HepG2 (cell line): ENCODE measurements at regions not wholly inside any gene's neighbourhood (a gene's known extent, or its start where the extent isn't known, plus 50 kb on each side); places are given as distances from the start of the nearest gene placed in this dataset.

ENCODE experiments used
- ATAC-seq: fragments of 200-7000 bp; cut with Tn5 transposase; 3 replicates; pipeline ENCODE4 v1.9.1; 2020; ENCODE audit warnings: mild to moderate bottlenecking, moderate library complexity
- BruUV-seq: library from RNA; stranded (reverse); fragments of 400-500 nt; replicated peaks from 2 replicates; lab custom pipeline; 2021; lab: Mats Ljungman, UMichigan
- CTCF ChIA-PET: fragments of 300-600 bp; formaldehyde crosslinking; extraction: SDS; loops from one replicate; lab custom pipeline; 2021; ENCODE audit warnings: low total read pairs, inconsistent platforms, low intra/inter-chr PET ratio; lab: Yijun Ruan, JAX
- POLR2A ChIA-PET: fragments of 350-600 bp; sonication (Branson Sonifier 250); formaldehyde crosslinking; loops from one replicate; lab custom pipeline; 2020; ENCODE audit warnings: antibody characterized with exemption, inconsistent platforms; lab: Yijun Ruan, JAX
- DNase-seq: peaks from one replicate; pipeline ENCODE4 v3.0.0-alpha.2; 2015; ENCODE audit warnings: low spot score
- FAIRE-seq: peaks from 3 replicates; lab custom pipeline; 2011; peaks lifted over from hg19 to GRCh38; lab: Jason Lieb, UNC
- H2AFZ ChIP-seq: one replicate; pipeline ENCODE4 v1.6.1; 2011; ENCODE audit warnings: low read length, inconsistent platforms
- H3K27ac ChIP-seq: fragments of 300-600 bp; 3 replicates; pipeline ENCODE4 v1.8.0; 2011; ENCODE audit warnings: mixed run types, mild to moderate bottlenecking, mixed read lengths, low read length, inconsistent platforms; ENCODE audit not compliant: insufficient read depth; ENCODE audit errors: extremely low read length
- H3K27me3 ChIP-seq, 2 experiments: fragments of 200-600 bp in 1 of 2; 2 replicates in 1 of 2; 3 replicates in 1 of 2; pipeline versions ENCODE4 v1.6.0 to v1.8.0; 2011; ENCODE audit warnings: low read length in 2 of 2, mild to moderate bottlenecking in 2 of 2, moderate library complexity in 2 of 2, inconsistent platforms in 1 of 2; ENCODE audit not compliant: insufficient read depth in 2 of 2, control insufficient read depth in 1 of 2
- H3K36me3 ChIP-seq, 2 experiments: fragments of 200-600 bp in 1 of 2; replicated peaks in 1 of 2; 2 replicates in 1 of 2; 3 replicates in 1 of 2; pipeline versions ENCODE4 v1.5.1 to v1.8.0; 2011; ENCODE audit warnings: low read length in 2 of 2, inconsistent platforms in 1 of 2; ENCODE audit not compliant: insufficient read depth in 2 of 2, control insufficient read depth in 1 of 2
- H3K4me1 ChIP-seq: 2 replicates; pipeline ENCODE4 v1.5.1; 2012; ENCODE audit warnings: low read length, inconsistent platforms; ENCODE audit not compliant: insufficient read depth
- H3K4me2 ChIP-seq: 2 replicates; pipeline ENCODE4 v1.6.0; 2011; ENCODE audit warnings: low read depth, low read length, inconsistent platforms
- H3K4me3 ChIP-seq, 3 experiments: fragments of 200-600 bp in 1 of 3; sonication (generic), shearing (Covaris generic) in 1 of 3; replicated peaks in 1 of 3; 2 replicates each; pipeline ENCODE4 v1.5.1; 2011 to 2016; ENCODE audit warnings: low read length in 3 of 3, inconsistent platforms in 2 of 3, low read depth in 2 of 3, mild to moderate bottlenecking in 2 of 3, control low read depth in 1 of 3, mixed read lengths in 1 of 3; ENCODE audit not compliant: insufficient read depth in 1 of 3
- H3K79me2 ChIP-seq: one replicate; pipeline ENCODE4 v1.6.1; 2011; ENCODE audit warnings: low read length, inconsistent platforms; ENCODE audit not compliant: insufficient read depth
- H3K9ac ChIP-seq: 2 replicates; pipeline ENCODE4 v1.6.0; 2011; ENCODE audit warnings: mild to moderate bottlenecking, low read depth, low read length, inconsistent platforms; ENCODE audit not compliant: insufficient read depth
- H3K9me3 ChIP-seq: 2 replicates; pipeline ENCODE4 v1.5.1; 2012; ENCODE audit warnings: mild to moderate bottlenecking, low read length
- H4K20me1 ChIP-seq: 2 replicates; pipeline ENCODE4 v1.6.0; 2011; ENCODE audit warnings: inconsistent platforms, mild to moderate bottlenecking, low read length, moderate library complexity; ENCODE audit not compliant: insufficient read depth
- AGO2 ChIP-seq: fragments of 200-400 bp; formaldehyde crosslinking; optimal IDR thresholded peaks from 2 replicates; pipeline ENCODE3; 2017; ENCODE audit warnings: mild to moderate bottlenecking, low read depth, low read length, moderate library complexity
- SALL1 ChIP-seq: sonication (generic); formaldehyde crosslinking; IDR thresholded peaks from 2 replicates; pipeline ENCODE4 v1.8.0; 2022; ENCODE audit warnings: mild to moderate bottlenecking, missing genetic modification reagents
- SSRP1 ChIP-seq: IDR thresholded peaks from 2 replicates; pipeline ENCODE4 v1.6.1; 2016; ENCODE audit warnings: control low read depth
- TFE3 ChIP-seq: IDR thresholded peaks from 2 replicates; pipeline ENCODE4 v1.6.1; 2016
- ZFP36L1 ChIP-seq: sonication (generic); formaldehyde crosslinking; IDR thresholded peaks from 2 replicates; pipeline ENCODE4 v1.8.0; 2022; ENCODE audit warnings: mild to moderate bottlenecking, missing genetic modification reagents, moderate library complexity
- ZMYM4 ChIP-seq: sonication (generic); formaldehyde crosslinking; IDR thresholded peaks from 2 replicates; pipeline ENCODE4 v1.8.1; 2023; ENCODE audit warnings: mild to moderate bottlenecking, missing genetic modification reagents
- ZNF441 ChIP-seq: sonication (generic); formaldehyde crosslinking; IDR thresholded peaks from 2 replicates; pipeline ENCODE4 v1.7.0; 2021; ENCODE audit warnings: missing genetic modification reagents, borderline replicate concordance
- ZNF607 ChIP-seq: sonication (generic); formaldehyde crosslinking; IDR thresholded peaks from 2 replicates; pipeline ENCODE4 v1.5.1; 2020; ENCODE audit warnings: missing genetic modification reagents, mild to moderate bottlenecking, borderline replicate concordance
- ZNF816 ChIP-seq: sonication (generic); formaldehyde crosslinking; IDR thresholded peaks from 2 replicates; pipeline ENCODE4 v1.8.0; 2022; ENCODE audit warnings: missing genetic modification reagents, mild to moderate bottlenecking, borderline replicate concordance
- in situ Hi-C: cut with HindIII; loops from 2 replicates; pipeline ENCODE4 v1.10.0; 2017; ENCODE audit warnings: low pct_unique_long_range_greater_than_20kb; ENCODE audit not compliant: extremely low pct_ligation_motif_present
- intact Hi-C: fragments of 100-400 bp; cut with micrococcal nuclease; formaldehyde crosslinking; loops from one replicate; pipeline ENCODE4 v1.10.0; 2022; ENCODE audit not compliant: unreplicated experiment
- TF ChIP-seq, protein P1 (sequence below): IDR thresholded peaks from 2 replicates; pipeline ENCODE4 v1.6.1; 2016; ENCODE audit warnings: mild to moderate bottlenecking

DNA sequence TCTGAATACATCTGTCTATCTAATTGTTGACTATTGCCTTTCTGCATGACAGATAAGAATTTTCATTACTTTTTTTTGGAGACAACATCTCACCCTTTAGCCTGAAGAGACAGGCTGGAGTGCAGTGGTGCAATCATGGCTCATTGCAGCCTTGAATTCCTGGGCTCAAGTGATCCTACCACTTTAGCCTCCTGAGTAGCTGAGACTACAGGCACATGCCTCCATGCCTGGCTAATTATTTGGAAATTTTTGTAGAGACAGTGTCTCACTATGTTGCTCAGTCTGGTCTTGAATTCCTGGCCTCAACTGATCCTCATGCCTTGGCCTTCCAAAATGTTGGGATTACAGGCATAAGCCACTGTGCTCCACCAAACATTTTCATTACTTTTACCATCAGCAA lies 99.8 kb upstream of the ELAC2 start:
- no peak for TF ChIP-seq ZNF816 (CRISPR knock-in tag)
- no peak for TF ChIP-seq AGO2
- TF ChIP-seq ZNF607 (CRISPR knock-in tag), result no peak
- no peak for TF ChIP-seq ZMYM4
- no peak for TF ChIP-seq ZFP36L1 (CRISPR knock-in tag)
- TF ChIP-seq TFE3 (CRISPR knock-in tag), result no peak
- TF ChIP-seq SSRP1 (CRISPR knock-in tag), result no peak
- TF ChIP-seq, protein P1, sequence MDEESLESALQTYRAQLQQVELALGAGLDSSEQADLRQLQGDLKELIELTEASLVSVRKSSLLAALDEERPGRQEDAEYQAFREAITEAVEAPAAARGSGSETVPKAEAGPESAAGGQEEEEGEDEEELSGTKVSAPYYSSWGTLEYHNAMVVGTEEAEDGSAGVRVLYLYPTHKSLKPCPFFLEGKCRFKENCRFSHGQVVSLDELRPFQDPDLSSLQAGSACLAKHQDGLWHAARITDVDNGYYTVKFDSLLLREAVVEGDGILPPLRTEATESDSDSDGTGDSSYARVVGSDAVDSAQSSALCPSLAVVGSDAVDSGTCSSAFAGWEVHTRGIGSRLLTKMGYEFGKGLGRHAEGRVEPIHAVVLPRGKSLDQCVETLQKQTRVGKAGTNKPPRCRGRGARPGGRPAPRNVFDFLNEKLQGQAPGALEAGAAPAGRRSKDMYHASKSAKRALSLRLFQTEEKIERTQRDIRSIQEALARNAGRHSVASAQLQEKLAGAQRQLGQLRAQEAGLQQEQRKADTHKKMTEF (CRISPR knock-in tag), result no peak
- TF ChIP-seq ZNF441, result no peak
- no peak for TF ChIP-seq SALL1 (CRISPR knock-in tag)
- no peaks in the 10 kb centered on the region for H3K36me3 ChIP-seq
- FAIRE-seq (no peak), DNase-seq (no peak), ATAC-seq (no peak)
- H3K79me2 ChIP-seq, result no peaks in the 10 kb centered on the region
- intact Hi-C loops, result no loop called here
- CTCF ChIA-PET, result no interaction called here
- H3K4me2 ChIP-seq, result no peak overlapping the region
- no peaks in the 10 kb centered on the region for H4K20me1 ChIP-seq
- H3K27me3 ChIP-seq, result peaks cover 0 to 14% of the 10 kb centered on the region in 2 experiments; a peak in 3 of 5 replicates
- no peaks in the 10 kb centered on the region for H3K9me3 ChIP-seq
- in situ Hi-C loops, result no loop called here
- POLR2A ChIA-PET, result no interaction called here
- no peak overlapping the region for H3K4me3 ChIP-seq
- H3K27ac ChIP-seq, result no peak overlapping the region
- peaks cover 7% of the 10 kb centered on the region; the same call in 1 of the 2 replicates for H3K4me1 ChIP-seq
- no peak overlapping the region for H3K9ac ChIP-seq
- no TSS peak for BruUV-seq
- no peak overlapping the region for H2AFZ ChIP-seq
